22Rv1 (cell line): ENCODE measurements at regions not wholly inside any gene's neighbourhood (a gene's known extent, or its start where the extent isn't known, plus 50 kb on each side); places are given as distances from the start of the nearest gene placed in this dataset.

ENCODE experiments used
- H3K27ac ChIP-seq: fragments of 450-650 bp; 2 replicates; pipeline ENCODE4 v1.5.1; 2017
- CTCF ChIP-seq: fragments of 450-650 bp; IDR thresholded peaks from 2 replicates; pipeline ENCODE4 v1.5.1; 2017; ENCODE audit warnings: mild to moderate bottlenecking
- ZFX ChIP-seq: fragments of 450-650 bp; IDR thresholded peaks from 2 replicates; pipeline ENCODE4 v1.6.1; 2017; ENCODE audit warnings: antibody characterized with exemption, borderline replicate concordance

GRCh38 chr1:198878566-198878965 is 239.7 kb downstream of the PTPRC start:
- H3K27ac ChIP-seq, result no peak overlapping the region
- TF ChIP-seq CTCF (no peak), ZFX (no peak)

- TF ChIP-seq ZFX (no peak), CTCF (no peak)
- no peak overlapping the region for H3K27ac ChIP-seq
Observed at GRCh38 chr1:198879711-198880306, 241.0 kb downstream of the PTPRC start.

GRCh38 chr1:198880397-198880796 is 241.6 kb downstream of the PTPRC start:
- H3K27ac ChIP-seq, result no peak overlapping the region
- TF ChIP-seq ZFX, result no peak
- TF ChIP-seq CTCF, result no peak

- no peak overlapping the region for H3K27ac ChIP-seq
- no peak for TF ChIP-seq ZFX
- TF ChIP-seq CTCF, result no peak
Observed at GRCh38 chr1:198880818-198881597, 242.2 kb downstream of the PTPRC start.

GRCh38 chr1:198883184-198883583 is 244.3 kb downstream of the PTPRC start:
- no peak overlapping the region for H3K27ac ChIP-seq
- TF ChIP-seq CTCF (no peak), ZFX (no peak)

- TF ChIP-seq CTCF, result no peak
- no peak for TF ChIP-seq ZFX
- H3K27ac ChIP-seq, result no peak overlapping the region
Observed at GRCh38 chr1:198887866-198888265, 249.0 kb downstream of the PTPRC start.

- TF ChIP-seq CTCF (no peak), ZFX (no peak)
- no peak overlapping the region for H3K27ac ChIP-seq
Observed at GRCh38 chr1:198888379-198888943, 249.6 kb downstream of the PTPRC start.
